ENCODE measurements at regions not wholly inside any gene's neighbourhood (a gene's known extent, or its start where the extent isn't known, plus 50 kb on each side); places are given as distances from the start of the nearest gene placed in this dataset.

GRCh38 chr16:86934581-86935375, 356.4 kb downstream of the FOXL1 start:
- TF ChIP-seq STAT6 (CRISPR knock-in tag; conservative IDR thresholded peaks at IDR 0.05; ENCODE audit: low read depth) (no peak), CTCF (IDR thresholded peaks at IDR 0.05) (no peak), MAX (CRISPR knock-in tag; IDR thresholded peaks at IDR 0.05) (no peak), OVOL2 (CRISPR knock-in tag; IDR thresholded peaks at IDR 0.05; ENCODE audit: borderline replicate concordance) (no peak), CREB1 (CRISPR knock-in tag; IDR thresholded peaks at IDR 0.05) (no peak), USF2 (CRISPR knock-in tag; IDR thresholded peaks at IDR 0.05) (no peak)
